WTC11 (cell line): ENCODE measurements at regions not wholly inside any gene's neighbourhood (a gene's known extent, or its start where the extent isn't known, plus 50 kb on each side); places are given as distances from the start of the nearest gene placed in this dataset.

Experiments used
- ATAC-seq: fragments of 200-7000 bp; cut with Tn5 transposase; 2 replicates; pipeline ENCODE4 v1.10.0; 2021; ENCODE audit warnings: mild to moderate bottlenecking, moderate library complexity
- CTCF ChIA-PET: fragments of 300-600 bp; sonication (Branson Sonifier 250); formaldehyde crosslinking; loops from one replicate; lab custom pipeline; 2021; ENCODE audit warnings: antibody characterized with exemption; lab: Charles Lee
- POLR2A ChIA-PET: fragments of 350-600 bp; sonication (Branson Sonifier 250); formaldehyde crosslinking; loops from one replicate; lab custom pipeline; 2021; ENCODE audit warnings: antibody characterized with exemption; lab: Charles Lee
- DNase-seq: peaks from one replicate; pipeline ENCODE4 v3.0.0; 2021; ENCODE audit warnings: low spot score
- H3K27ac Mint-ChIP-seq: 2 replicates; pipeline ENCODE4 v1.8.0; 2021; ENCODE audit warnings: mixed read lengths
- H3K27me3 Mint-ChIP-seq: 2 replicates; pipeline ENCODE4 v1.8.0; 2021; ENCODE audit warnings: low read depth, mild to moderate bottlenecking, moderate library complexity, mixed read lengths
- H3K36me3 Mint-ChIP-seq: 2 replicates; pipeline ENCODE4 v1.8.0; 2021; ENCODE audit warnings: mixed read lengths
- H3K4me1 Mint-ChIP-seq: 2 replicates; pipeline ENCODE4 v1.8.0; 2022; ENCODE audit warnings: mixed read lengths
- H3K4me3 Mint-ChIP-seq: 2 replicates; pipeline ENCODE4 v1.8.0; 2021; ENCODE audit warnings: mild to moderate bottlenecking, moderate library complexity, mixed read lengths
- H3K9me3 Mint-ChIP-seq: 2 replicates; pipeline ENCODE4 v1.8.0; 2021; ENCODE audit warnings: mixed read lengths
- HMGA2 ChIP-seq: fragments of 250-450 bp; sonication (Bioruptor Pico); IDR thresholded peaks from 2 replicates; pipeline ENCODE4 v1.4.0; 2021; ENCODE audit warnings: mild to moderate bottlenecking, moderate library complexity
- ZBTB21 ChIP-seq: sonication (generic); formaldehyde crosslinking; IDR thresholded peaks from 2 replicates; pipeline ENCODE4 v1.8.1; 2023; ENCODE audit warnings: mild to moderate bottlenecking, missing genetic modification reagents, borderline replicate concordance
- ZNF232 ChIP-seq: sonication (generic); formaldehyde crosslinking; IDR thresholded peaks from 2 replicates; pipeline ENCODE4 v1.8.0; 2022; ENCODE audit warnings: mild to moderate bottlenecking, missing genetic modification reagents
- ZNF671 ChIP-seq: fragments of 250-450 bp; sonication (Bioruptor Pico); IDR thresholded peaks from 2 replicates; pipeline ENCODE4 v1.8.0; 2021; ENCODE audit warnings: mild to moderate bottlenecking
- TF ChIP-seq, protein P1 (sequence below): fragments of 250-450 bp; sonication (Bioruptor Pico); IDR thresholded peaks from 2 replicates; pipeline ENCODE4 v1.9.0; 2021; ENCODE audit warnings: moderate library complexity, mild to moderate bottlenecking, inconsistent platforms, borderline replicate concordance
- TF ChIP-seq, protein P2 (sequence below): fragments of 250-450 bp; sonication (Bioruptor Pico); IDR thresholded peaks from 2 replicates; pipeline ENCODE4 v1.9.0; 2021; ENCODE audit warnings: mild to moderate bottlenecking
- TF ChIP-seq, protein P3 (sequence below): sonication (generic); formaldehyde crosslinking; IDR thresholded peaks from 2 replicates; pipeline ENCODE4 v1.8.1; 2023; ENCODE audit warnings: mild to moderate bottlenecking, missing genetic modification reagents, moderate library complexity
- TF ChIP-seq, protein P4 (sequence below): sonication (generic); formaldehyde crosslinking; IDR thresholded peaks from 2 replicates; pipeline ENCODE4 v1.8.1; 2022; ENCODE audit warnings: low read depth, missing genetic modification reagents, borderline replicate concordance
- TF ChIP-seq, protein P5 (sequence below): sonication (generic); formaldehyde crosslinking; IDR thresholded peaks from 2 replicates; pipeline ENCODE4 v1.8.0; 2022; ENCODE audit warnings: mild to moderate bottlenecking, missing genetic modification reagents
- TF ChIP-seq, protein P6 (sequence below): fragments of 250-450 bp; sonication (Bioruptor Pico); IDR thresholded peaks from 2 replicates; pipeline ENCODE4 v2.1.2; 2022; ENCODE audit warnings: mild to moderate bottlenecking, moderate library complexity
- TF ChIP-seq, protein P7 (sequence below): sonication (generic); formaldehyde crosslinking; IDR thresholded peaks from 2 replicates; pipeline ENCODE4 v1.8.1; 2022; ENCODE audit warnings: low read depth, mild to moderate bottlenecking, moderate library complexity, missing genetic modification reagents, borderline replicate concordance
- TF ChIP-seq, protein P8 (sequence below): sonication (generic); formaldehyde crosslinking; IDR thresholded peaks from 2 replicates; pipeline ENCODE4 v1.8.1; 2023; ENCODE audit warnings: mild to moderate bottlenecking, missing genetic modification reagents

DNA sequence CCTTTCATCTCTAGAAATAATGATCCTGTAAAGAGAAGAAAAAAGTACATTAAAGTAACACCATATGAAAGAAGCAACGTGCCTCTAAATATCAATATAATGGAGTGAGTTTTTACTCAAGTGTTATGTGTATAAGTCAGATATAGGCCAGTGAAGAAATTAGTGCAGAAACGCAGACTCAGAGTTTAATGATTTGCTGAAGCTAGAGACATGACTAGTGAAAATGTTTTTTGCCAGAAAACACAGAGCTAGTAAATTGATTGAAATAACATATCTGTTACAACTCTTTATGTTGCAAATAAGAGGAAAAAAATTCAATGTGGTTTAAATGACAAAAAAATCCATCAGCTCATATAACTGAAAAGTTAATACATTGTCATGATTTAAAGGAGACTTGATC lies 217.2 kb upstream of the NXPH2 start:
- Mint-ChIP-seq H3K27ac (no peak overlapping the region), H3K27me3 (no peaks in the 10 kb centered on the region), H3K9me3 (peaks cover 1% of the 10 kb centered on the region), H3K4me3 (no peak overlapping the region), H3K4me1 (peaks cover 15% of the 10 kb centered on the region), H3K36me3 (no peaks in the 10 kb centered on the region)
- no peak for DNase-seq
- POLR2A ChIA-PET, result no interaction called here
- CTCF ChIA-PET, result no interaction called here
- ATAC-seq, result no peak
- TF ChIP-seq, protein P1, sequence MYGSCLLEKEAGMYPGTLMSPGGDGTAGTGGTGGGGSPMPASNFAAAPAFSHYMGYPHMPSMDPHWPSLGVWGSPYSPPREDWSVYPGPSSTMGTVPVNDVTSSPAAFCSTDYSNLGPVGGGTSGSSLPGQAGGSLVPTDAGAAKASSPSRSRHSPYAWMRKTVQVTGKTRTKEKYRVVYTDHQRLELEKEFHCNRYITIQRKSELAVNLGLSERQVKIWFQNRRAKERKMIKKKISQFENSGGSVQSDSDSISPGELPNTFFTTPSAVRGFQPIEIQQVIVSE (CRISPR knock-in tag), result no peak
- TF ChIP-seq, protein P2, sequence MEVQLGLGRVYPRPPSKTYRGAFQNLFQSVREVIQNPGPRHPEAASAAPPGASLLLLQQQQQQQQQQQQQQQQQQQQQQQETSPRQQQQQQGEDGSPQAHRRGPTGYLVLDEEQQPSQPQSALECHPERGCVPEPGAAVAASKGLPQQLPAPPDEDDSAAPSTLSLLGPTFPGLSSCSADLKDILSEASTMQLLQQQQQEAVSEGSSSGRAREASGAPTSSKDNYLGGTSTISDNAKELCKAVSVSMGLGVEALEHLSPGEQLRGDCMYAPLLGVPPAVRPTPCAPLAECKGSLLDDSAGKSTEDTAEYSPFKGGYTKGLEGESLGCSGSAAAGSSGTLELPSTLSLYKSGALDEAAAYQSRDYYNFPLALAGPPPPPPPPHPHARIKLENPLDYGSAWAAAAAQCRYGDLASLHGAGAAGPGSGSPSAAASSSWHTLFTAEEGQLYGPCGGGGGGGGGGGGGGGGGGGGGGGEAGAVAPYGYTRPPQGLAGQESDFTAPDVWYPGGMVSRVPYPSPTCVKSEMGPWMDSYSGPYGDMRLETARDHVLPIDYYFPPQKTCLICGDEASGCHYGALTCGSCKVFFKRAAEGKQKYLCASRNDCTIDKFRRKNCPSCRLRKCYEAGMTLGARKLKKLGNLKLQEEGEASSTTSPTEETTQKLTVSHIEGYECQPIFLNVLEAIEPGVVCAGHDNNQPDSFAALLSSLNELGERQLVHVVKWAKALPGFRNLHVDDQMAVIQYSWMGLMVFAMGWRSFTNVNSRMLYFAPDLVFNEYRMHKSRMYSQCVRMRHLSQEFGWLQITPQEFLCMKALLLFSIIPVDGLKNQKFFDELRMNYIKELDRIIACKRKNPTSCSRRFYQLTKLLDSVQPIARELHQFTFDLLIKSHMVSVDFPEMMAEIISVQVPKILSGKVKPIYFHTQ (CRISPR knock-in tag), result no peak
- TF ChIP-seq HMGA2, result no peak
- TF ChIP-seq, protein P3, sequence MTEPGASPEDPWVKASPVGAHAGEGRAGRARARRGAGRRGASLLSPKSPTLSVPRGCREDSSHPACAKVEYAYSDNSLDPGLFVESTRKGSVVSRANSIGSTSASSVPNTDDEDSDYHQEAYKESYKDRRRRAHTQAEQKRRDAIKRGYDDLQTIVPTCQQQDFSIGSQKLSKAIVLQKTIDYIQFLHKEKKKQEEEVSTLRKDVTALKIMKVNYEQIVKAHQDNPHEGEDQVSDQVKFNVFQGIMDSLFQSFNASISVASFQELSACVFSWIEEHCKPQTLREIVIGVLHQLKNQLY (CRISPR knock-in tag), result no peak
- TF ChIP-seq, protein P4, sequence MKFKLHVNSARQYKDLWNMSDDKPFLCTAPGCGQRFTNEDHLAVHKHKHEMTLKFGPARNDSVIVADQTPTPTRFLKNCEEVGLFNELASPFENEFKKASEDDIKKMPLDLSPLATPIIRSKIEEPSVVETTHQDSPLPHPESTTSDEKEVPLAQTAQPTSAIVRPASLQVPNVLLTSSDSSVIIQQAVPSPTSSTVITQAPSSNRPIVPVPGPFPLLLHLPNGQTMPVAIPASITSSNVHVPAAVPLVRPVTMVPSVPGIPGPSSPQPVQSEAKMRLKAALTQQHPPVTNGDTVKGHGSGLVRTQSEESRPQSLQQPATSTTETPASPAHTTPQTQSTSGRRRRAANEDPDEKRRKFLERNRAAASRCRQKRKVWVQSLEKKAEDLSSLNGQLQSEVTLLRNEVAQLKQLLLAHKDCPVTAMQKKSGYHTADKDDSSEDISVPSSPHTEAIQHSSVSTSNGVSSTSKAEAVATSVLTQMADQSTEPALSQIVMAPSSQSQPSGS (CRISPR knock-in tag), result no peak
- TF ChIP-seq, protein P5, sequence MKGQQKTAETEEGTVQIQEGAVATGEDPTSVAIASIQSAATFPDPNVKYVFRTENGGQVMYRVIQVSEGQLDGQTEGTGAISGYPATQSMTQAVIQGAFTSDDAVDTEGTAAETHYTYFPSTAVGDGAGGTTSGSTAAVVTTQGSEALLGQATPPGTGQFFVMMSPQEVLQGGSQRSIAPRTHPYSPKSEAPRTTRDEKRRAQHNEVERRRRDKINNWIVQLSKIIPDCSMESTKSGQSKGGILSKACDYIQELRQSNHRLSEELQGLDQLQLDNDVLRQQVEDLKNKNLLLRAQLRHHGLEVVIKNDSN, result no peak
- TF ChIP-seq, protein P6, sequence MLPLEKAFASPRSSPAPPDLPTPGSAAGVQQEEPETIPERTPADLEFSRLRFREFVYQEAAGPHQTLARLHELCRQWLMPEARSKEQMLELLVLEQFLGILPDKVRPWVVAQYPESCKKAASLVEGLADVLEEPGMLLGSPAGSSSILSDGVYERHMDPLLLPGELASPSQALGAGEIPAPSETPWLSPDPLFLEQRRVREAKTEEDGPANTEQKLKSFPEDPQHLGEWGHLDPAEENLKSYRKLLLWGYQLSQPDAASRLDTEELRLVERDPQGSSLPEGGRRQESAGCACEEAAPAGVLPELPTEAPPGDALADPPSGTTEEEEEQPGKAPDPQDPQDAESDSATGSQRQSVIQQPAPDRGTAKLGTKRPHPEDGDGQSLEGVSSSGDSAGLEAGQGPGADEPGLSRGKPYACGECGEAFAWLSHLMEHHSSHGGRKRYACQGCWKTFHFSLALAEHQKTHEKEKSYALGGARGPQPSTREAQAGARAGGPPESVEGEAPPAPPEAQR, result no peak
- no peak for TF ChIP-seq ZBTB21 (CRISPR knock-in tag)
- TF ChIP-seq ZNF232 (CRISPR knock-in tag), result no peak
- no peak for TF ChIP-seq ZNF671

DNA sequence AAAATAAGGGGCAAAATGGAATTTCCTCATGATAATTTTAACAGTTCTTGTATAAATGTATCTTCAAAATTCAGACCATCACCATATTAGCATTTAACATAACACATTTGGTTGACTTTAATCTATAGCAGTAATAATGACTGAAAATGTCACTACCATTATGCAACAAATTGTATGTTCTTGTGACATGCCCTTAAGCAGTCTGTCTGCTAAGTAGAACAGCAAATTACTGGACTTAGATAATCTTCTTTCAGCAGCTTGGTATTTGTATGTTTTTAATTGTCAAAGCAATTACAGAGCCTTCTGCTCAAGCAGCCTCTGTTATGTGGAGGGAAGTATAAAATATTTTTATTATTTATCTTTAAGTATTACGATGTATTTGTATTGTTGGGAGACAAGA lies 214.3 kb upstream of the NXPH2 start:
- Mint-ChIP-seq H3K4me1 (0 out of 2 replicates have a peak, but pooled peaks cover 2% of the 10 kb centered on the region), H3K36me3 (no peaks in the 10 kb centered on the region; the same call in 1 of the 2 replicates), H3K27ac (no peak overlapping the region), H3K9me3 (peaks cover 11% of the 10 kb centered on the region), H3K27me3 (no peaks in the 10 kb centered on the region), H3K4me3 (no peak overlapping the region)
- POLR2A ChIA-PET, result interaction anchor here (0.6 kb wide), 1 partner anchor 171 kb away, joined by 3 read pairs; no protein-coding TSS in a partner anchor
- DNase-seq, result no peak
- TF ChIP-seq, protein P7, sequence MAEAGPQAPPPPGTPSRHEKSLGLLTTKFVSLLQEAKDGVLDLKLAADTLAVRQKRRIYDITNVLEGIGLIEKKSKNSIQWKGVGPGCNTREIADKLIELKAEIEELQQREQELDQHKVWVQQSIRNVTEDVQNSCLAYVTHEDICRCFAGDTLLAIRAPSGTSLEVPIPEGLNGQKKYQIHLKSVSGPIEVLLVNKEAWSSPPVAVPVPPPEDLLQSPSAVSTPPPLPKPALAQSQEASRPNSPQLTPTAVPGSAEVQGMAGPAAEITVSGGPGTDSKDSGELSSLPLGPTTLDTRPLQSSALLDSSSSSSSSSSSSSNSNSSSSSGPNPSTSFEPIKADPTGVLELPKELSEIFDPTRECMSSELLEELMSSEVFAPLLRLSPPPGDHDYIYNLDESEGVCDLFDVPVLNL (CRISPR knock-in tag), result no peak
- TF ChIP-seq, protein P8, sequence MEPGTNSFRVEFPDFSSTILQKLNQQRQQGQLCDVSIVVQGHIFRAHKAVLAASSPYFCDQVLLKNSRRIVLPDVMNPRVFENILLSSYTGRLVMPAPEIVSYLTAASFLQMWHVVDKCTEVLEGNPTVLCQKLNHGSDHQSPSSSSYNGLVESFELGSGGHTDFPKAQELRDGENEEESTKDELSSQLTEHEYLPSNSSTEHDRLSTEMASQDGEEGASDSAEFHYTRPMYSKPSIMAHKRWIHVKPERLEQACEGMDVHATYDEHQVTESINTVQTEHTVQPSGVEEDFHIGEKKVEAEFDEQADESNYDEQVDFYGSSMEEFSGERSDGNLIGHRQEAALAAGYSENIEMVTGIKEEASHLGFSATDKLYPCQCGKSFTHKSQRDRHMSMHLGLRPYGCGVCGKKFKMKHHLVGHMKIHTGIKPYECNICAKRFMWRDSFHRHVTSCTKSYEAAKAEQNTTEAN, result no peak
- ATAC-seq, result no peak
- CTCF ChIA-PET, result no interaction called here
